H1 (cell line): ENCODE measurements at regions not wholly inside any gene's neighbourhood (a gene's known extent, or its start where the extent isn't known, plus 50 kb on each side); places are given as distances from the start of the nearest gene placed in this dataset.

Experiments used
- CTCF ChIA-PET: fragments of 300-600 bp; sonication (Branson Sonifier 250); formaldehyde crosslinking; loops from one replicate; lab custom pipeline; 2021; ENCODE audit not compliant: partially characterized antibody; lab: Charles Lee
- POLR2A ChIA-PET: fragments of 300-600 bp; sonication (Branson Sonifier 250); formaldehyde crosslinking; loops from one replicate; lab custom pipeline; 2021; ENCODE audit warnings: inconsistent platforms; ENCODE audit not compliant: partially characterized antibody; lab: Charles Lee
- DNase-seq, 2 experiments: peaks; one replicate each; pipeline versions ENCODE4 v3.0.0 to v3.0.0-alpha.2; 2010 to 2022; ENCODE audit warnings: low spot score in 2 of 2, low read depth in 1 of 2, mixed read lengths in 1 of 2
- FAIRE-seq: peaks from 2 replicates; lab custom pipeline; 2011; peaks lifted over from hg19 to GRCh38; lab: Jason Lieb, UNC
- H2AFZ ChIP-seq: 2 replicates; pipeline ENCODE4 v1.8.1; 2012; ENCODE audit warnings: low read length, inconsistent platforms
- H2AK5ac ChIP-seq: 2 replicates; pipeline ENCODE4 v1.6.1; 2013; ENCODE audit warnings: low read depth, low read length
- H2BK120ac ChIP-seq: replicated peaks from 2 replicates; pipeline ENCODE3; 2013; ENCODE audit warnings: low read depth, low read length, inconsistent platforms
- H2BK12ac ChIP-seq: 2 replicates; pipeline ENCODE4 v1.6.1; 2013; ENCODE audit warnings: low read depth, low read length
- H2BK15ac ChIP-seq: 2 replicates; pipeline ENCODE4 v1.6.1; 2013; ENCODE audit warnings: low read length
- H2BK20ac ChIP-seq: 2 replicates; pipeline ENCODE4 v1.6.1; 2013; ENCODE audit warnings: low read length
- H2BK5ac ChIP-seq: 2 replicates; pipeline ENCODE4 v1.6.1; 2013; ENCODE audit warnings: low read depth, low read length
- H3K14ac ChIP-seq: 2 replicates; pipeline ENCODE4 v1.6.1; 2013; ENCODE audit warnings: inconsistent platforms; ENCODE audit not compliant: insufficient read length
- H3K18ac ChIP-seq: 2 replicates; pipeline ENCODE4 v1.6.1; 2013; ENCODE audit warnings: low read length; ENCODE audit errors: extremely low read depth
- H3K23ac ChIP-seq: 2 replicates; pipeline ENCODE4 v1.6.1; 2013; ENCODE audit warnings: inconsistent platforms; ENCODE audit not compliant: insufficient read length
- H3K23me2 ChIP-seq: 2 replicates; pipeline ENCODE4 v1.6.1; 2013; ENCODE audit warnings: low read depth, low read length
- H3K27ac ChIP-seq: 2 replicates; pipeline ENCODE4 v1.6.1; 2011; ENCODE audit warnings: low read depth, low read length, inconsistent platforms
- H3K27me3 ChIP-seq, 4 experiments: replicated peaks in 1 of 4; 1 replicate in 1 of 4; 2 replicates in 3 of 4; pipeline versions ENCODE4 v1.6.1 to v1.8.1; 2011 to 2013; ENCODE audit warnings: low read length in 3 of 4, mild to moderate bottlenecking in 3 of 4, inconsistent platforms in 2 of 4, mixed read lengths in 2 of 4, moderate library complexity in 1 of 4; ENCODE audit not compliant: control insufficient read depth in 3 of 4, insufficient read depth in 3 of 4; ENCODE audit errors: extremely low read depth in 1 of 4
- H3K36me3 ChIP-seq, 4 experiments: 2 replicates each; pipeline versions ENCODE4 v1.6.1 to v1.8.1; 2011 to 2013; ENCODE audit warnings: mild to moderate bottlenecking in 4 of 4, low read length in 3 of 4, moderate library complexity in 2 of 4, control low read depth in 1 of 4, inconsistent platforms in 1 of 4; ENCODE audit not compliant: insufficient read depth in 4 of 4, control insufficient read depth in 2 of 4
- H3K4ac ChIP-seq: replicated peaks from 2 replicates; pipeline ENCODE3; 2013; ENCODE audit warnings: low read length, low read depth, mixed read lengths, inconsistent platforms; ENCODE audit not compliant: insufficient read length
- H3K4me1 ChIP-seq, 4 experiments: replicated peaks in 1 of 4; 1 replicate in 1 of 4; 2 replicates in 3 of 4; pipeline versions ENCODE4 v1.6.1 to v1.8.1; 2011 to 2013; ENCODE audit warnings: low read length in 3 of 4, inconsistent platforms in 2 of 4, mixed read lengths in 1 of 4; ENCODE audit not compliant: insufficient read depth in 4 of 4, control insufficient read depth in 3 of 4
- H3K4me2 ChIP-seq, 2 experiments: 2 replicates each; pipeline versions ENCODE4 v1.6.1 to v1.8.1; 2011 to 2013; ENCODE audit warnings: low read depth in 2 of 2, low read length in 2 of 2, control low read depth in 1 of 2, inconsistent platforms in 1 of 2, mild to moderate bottlenecking in 1 of 2; ENCODE audit not compliant: insufficient read depth in 1 of 2
- H3K4me3 ChIP-seq, 4 experiments: fragments of 200-600, 300-600 bp in 1 of 4; sonication (generic), shearing (Covaris generic), sonication (Bioruptor Twin) in 1 of 4; 2 replicates each; pipeline versions ENCODE4 v1.5.1 to v1.8.1; 2011 to 2016; ENCODE audit warnings: low read length in 4 of 4, low read depth in 3 of 4, control low read depth in 2 of 4, inconsistent platforms in 2 of 4, mild to moderate bottlenecking in 2 of 4, mixed read lengths in 1 of 4, moderate library complexity in 1 of 4; ENCODE audit not compliant: insufficient read depth in 2 of 4; ENCODE audit errors: extremely low read depth in 1 of 4
- H3K56ac ChIP-seq: replicated peaks from 2 replicates; pipeline ENCODE3; 2013; ENCODE audit warnings: low read depth, mild to moderate bottlenecking, mixed read lengths, low read length, inconsistent platforms; ENCODE audit not compliant: insufficient read length
- H3K79me1 ChIP-seq: 2 replicates; pipeline ENCODE4 v1.6.1; 2013; ENCODE audit warnings: low read depth, low read length, control low read depth
- H3K79me2 ChIP-seq, 2 experiments: 2 replicates each; pipeline versions ENCODE4 v1.6.1 to v1.8.1; 2012 to 2013; ENCODE audit warnings: low read length in 2 of 2, mild to moderate bottlenecking in 2 of 2, inconsistent platforms in 1 of 2; ENCODE audit not compliant: insufficient read depth in 2 of 2, control insufficient read depth in 1 of 2
- H3K9ac ChIP-seq, 4 experiments: replicated peaks in 1 of 4; 1 replicate in 1 of 4; 2 replicates in 3 of 4; pipeline versions ENCODE4 v1.6.1 to v1.8.1; 2011 to 2013; ENCODE audit warnings: low read depth in 3 of 4, low read length in 3 of 4, control low read depth in 2 of 4, mild to moderate bottlenecking in 2 of 4, moderate library complexity in 2 of 4, inconsistent platforms in 1 of 4; ENCODE audit errors: extremely low read depth in 1 of 4
- H3K9me3 ChIP-seq, 2 experiments: 2 replicates each; pipeline versions ENCODE4 v1.6.1 to v1.8.1; 2012 to 2013; ENCODE audit warnings: mild to moderate bottlenecking in 2 of 2, moderate library complexity in 2 of 2, control low read depth in 1 of 2, inconsistent platforms in 1 of 2, low read depth in 1 of 2, low read length in 1 of 2, mixed read lengths in 1 of 2; ENCODE audit not compliant: insufficient read depth in 2 of 2
- H4K20me1 ChIP-seq, 2 experiments: replicated peaks in 1 of 2; 2 replicates each; pipeline versions ENCODE3 to v1.8.1; 2011 to 2013; ENCODE audit warnings: inconsistent platforms in 2 of 2, low read length in 2 of 2, mild to moderate bottlenecking in 1 of 2; ENCODE audit not compliant: insufficient read depth in 2 of 2, control insufficient read depth in 1 of 2
- H4K5ac ChIP-seq: 2 replicates; pipeline ENCODE4 v1.6.1; 2013; ENCODE audit warnings: low read length, low read depth, mixed read lengths, inconsistent platforms; ENCODE audit not compliant: insufficient read length
- H4K8ac ChIP-seq: 2 replicates; pipeline ENCODE4 v1.8.0; 2013; ENCODE audit warnings: mild to moderate bottlenecking, moderate library complexity, low read length, inconsistent platforms; ENCODE audit not compliant: insufficient read depth; ENCODE audit errors: extremely low read depth
- H4K91ac ChIP-seq: replicated peaks from 2 replicates; pipeline ENCODE3; 2013; ENCODE audit warnings: low read length, mixed read lengths, inconsistent platforms; ENCODE audit not compliant: insufficient read length
- CEBPB ChIP-seq: IDR thresholded peaks from 2 replicates; pipeline ENCODE4 v1.6.1; 2012; ENCODE audit warnings: low read depth, low read length
- CHD2 ChIP-seq: IDR thresholded peaks from 2 replicates; pipeline ENCODE4 v1.6.1; 2012; ENCODE audit warnings: low read length, improper control_type of control experiment
- EGR1 ChIP-seq: IDR thresholded peaks from 2 replicates; pipeline ENCODE4 v1.6.1; 2011; ENCODE audit warnings: low read depth, low read length, borderline replicate concordance
- EP300 ChIP-seq, 2 experiments: IDR thresholded peaks; 1 replicate in 1 of 2; 2 replicates in 1 of 2; pipeline ENCODE4 v1.6.1; 2011 to 2012; ENCODE audit warnings: low read depth in 2 of 2, low read length in 2 of 2, mild to moderate bottlenecking in 2 of 2, borderline replicate concordance in 1 of 2, inconsistent platforms in 1 of 2, moderate library complexity in 1 of 2
- KDM4A ChIP-seq: IDR thresholded peaks from one replicate; pipeline ENCODE4 v1.7.1; 2012; ENCODE audit warnings: low read depth, mild to moderate bottlenecking, moderate library complexity, low read length, inconsistent platforms; ENCODE audit not compliant: severe bottlenecking
- PHF8 ChIP-seq: fragments of 200-600 bp; sonication (generic); conservative IDR thresholded peaks from 2 replicates; pipeline ENCODE4 v1.7.1; 2012; ENCODE audit warnings: low read depth, mild to moderate bottlenecking, inconsistent platforms, low read length, moderate library complexity
- POLR2AphosphoS5 ChIP-seq: IDR thresholded peaks from 2 replicates; pipeline ENCODE4 v1.6.1; 2011; ENCODE audit warnings: low read depth, low read length
- SIN3A ChIP-seq, 2 experiments: IDR thresholded peaks in 1 of 2; conservative IDR thresholded peaks in 1 of 2; 2 replicates each; pipeline ENCODE4 v1.6.1; 2011 to 2012; ENCODE audit warnings: low read length in 2 of 2, improper control_type of control experiment in 1 of 2, low read depth in 1 of 2, mild to moderate bottlenecking in 1 of 2
- SP4 ChIP-seq: IDR thresholded peaks from 2 replicates; pipeline ENCODE4 v1.6.1; 2012; ENCODE audit warnings: low read length, inconsistent platforms
- WGBS, 2 experiments: shearing (Covaris generic) in 1 of 2; methylation state at CpG; one replicate each; pipeline versions ENCODE4 v1.1.6 to v1.1.7; 2013 to 2015; ENCODE audit warnings: low lambda C conversion rate in 2 of 2, mixed read lengths in 2 of 2, inconsistent platforms in 1 of 2, low coverage in 1 of 2, missing lambda C conversion rate in 1 of 2; ENCODE audit not compliant: insufficient replicate concordance in 2 of 2, insufficient coverage in 1 of 2, insufficient read length in 1 of 2; ENCODE audit errors: extremely low coverage in 1 of 2, missing lambda C conversion rate in 1 of 2; 5-methylcytosine and 5-hydroxymethylcytosine counted together

GRCh38 chr13:83008212-83008929, 873.9 kb downstream of the SLITRK1 start:
- Histone ChIP-seq H3K79me2 (no peaks in the 10 kb centered on the region), H4K91ac (no peak overlapping the region), H3K4me3 (no peak overlapping the region), H3K79me1 (no peaks in the 10 kb centered on the region), H3K9me3 (no peaks in the 10 kb centered on the region), H3K23ac (no peak overlapping the region), H3K56ac (no peak overlapping the region), H3K9ac (no peak overlapping the region), H2BK12ac (no peak overlapping the region), H2AK5ac (no peak overlapping the region), H3K4me1 (no peaks in the 10 kb centered on the region), H4K8ac (no peak overlapping the region), H3K23me2 (no peaks in the 10 kb centered on the region), H2BK120ac (no peak overlapping the region), H3K14ac (no peak overlapping the region), H3K27me3 (no peaks in the 10 kb centered on the region), H2AFZ (no peak overlapping the region), H3K27ac (no peak overlapping the region), H2BK5ac (no peak overlapping the region), H2BK15ac (no peak overlapping the region), H4K20me1 (no peaks in the 10 kb centered on the region), H4K5ac (no peak overlapping the region), H3K36me3 (no peaks in the 10 kb centered on the region), H3K18ac (no peak overlapping the region), H3K4ac (no peak overlapping the region), H2BK20ac (no peak overlapping the region), H3K4me2 (no peak overlapping the region)
- ChIA-PET POLR2A (interaction anchor here (0.6 kb wide), 1 partner anchor 214 kb away, joined by 5 read pairs; no protein-coding TSS in a partner anchor), CTCF (no interaction called here)
- WGBS, 2 experiments, result 90% methylated on average over 3 of the region's 3 CpGs; no CpG with 5 or more reads in 1 of the 2 experiments
- DNase-seq (no peak), FAIRE-seq (no peak)
- no peak for TF ChIP-seq CHD2
- no peak for TF ChIP-seq SIN3A (conservative IDR thresholded peaks at IDR 0.05 in 1 of 2, IDR thresholded peaks at IDR 0.05 in 1 of 2; ENCODE audit: low read depth in 1 of 2, low read length in 2 of 2)
- no peak for TF ChIP-seq SP4
- TF ChIP-seq POLR2AphosphoS5, result no peak
- TF ChIP-seq EP300 (IDR thresholded peaks at IDR 0.05; ENCODE audit: borderline replicate concordance in 1 of 2, low read depth in 2 of 2, low read length in 2 of 2), result no peak
- no peak for TF ChIP-seq CEBPB
- TF ChIP-seq PHF8, result no peak
- TF ChIP-seq KDM4A, result no peak
- no peak for TF ChIP-seq EGR1
